SK-N-SH (cell line): ENCODE measurements at regions not wholly inside any gene's neighbourhood (a gene's known extent, or its start where the extent isn't known, plus 50 kb on each side); places are given as distances from the start of the nearest gene placed in this dataset.

Experiments
- CTCF ChIA-PET: fragments of 300-600, 350-600 bp; formaldehyde crosslinking; extraction: SDS; loops from one replicate; lab custom pipeline; 2021; lab: Yijun Ruan, JAX
- POLR2A ChIA-PET: fragments of 350-600 bp; sonication (Branson Sonifier 250); formaldehyde crosslinking; extraction: SDS; loops from one replicate; lab custom pipeline; 2020; ENCODE audit warnings: antibody characterized with exemption, inconsistent platforms; lab: Yijun Ruan, JAX
- DNase-seq: peaks from one replicate; pipeline ENCODE4 v3.0.0; 2012
- H2AFZ ChIP-seq: fragments of 200-600 bp; sonication (generic); 2 replicates; pipeline ENCODE4 v1.8.1; 2016; ENCODE audit warnings: antibody characterized with exemption, mild to moderate bottlenecking, low read depth
- H3F3A ChIP-seq: fragments of 200-600 bp; sonication (generic); replicated peaks from 2 replicates; pipeline ENCODE3; 2016; ENCODE audit warnings: antibody characterized with exemption, mild to moderate bottlenecking; ENCODE audit not compliant: insufficient read depth
- H3K27ac ChIP-seq, 2 experiments: fragments of 200-500 bp in 1 of 2; fragments of 200-600 bp in 1 of 2; sonication (Bioruptor generic) in 1 of 2; sonication (generic), shearing (Covaris generic) in 1 of 2; 2 replicates each; pipeline versions ENCODE4 v1.5.1 to v1.6.1; 2014 to 2016; ENCODE audit warnings: low read depth in 2 of 2, inconsistent platforms in 1 of 2, low read length in 1 of 2, mild to moderate bottlenecking in 1 of 2, mixed read lengths in 1 of 2
- H3K27me3 ChIP-seq: fragments of 200-600 bp; sonication (generic), shearing (Covaris generic); 2 replicates; pipeline ENCODE4 v1.6.1; 2016; ENCODE audit warnings: mixed run types; ENCODE audit not compliant: insufficient read depth
- H3K36me3 ChIP-seq, 2 experiments: fragments of 200-500 bp in 1 of 2; fragments of 200-600 bp in 1 of 2; sonication (Bioruptor generic) in 1 of 2; sonication (generic) in 1 of 2; replicated peaks in 1 of 2; 2 replicates each; pipeline versions ENCODE3 to v1.5.1; 2014 to 2016; ENCODE audit warnings: low read length in 1 of 2, mild to moderate bottlenecking in 1 of 2; ENCODE audit not compliant: insufficient read depth in 2 of 2, control insufficient read depth in 1 of 2
- H3K4me1 ChIP-seq, 2 experiments: fragments of 200-500 bp in 1 of 2; fragments of 200-600 bp in 1 of 2; sonication (Bioruptor generic) in 1 of 2; sonication (generic), shearing (Covaris generic) in 1 of 2; 2 replicates each; pipeline versions ENCODE4 v1.5.1 to v1.6.1; 2014 to 2016; ENCODE audit warnings: low read depth in 1 of 2, low read length in 1 of 2, mixed run types in 1 of 2; ENCODE audit not compliant: insufficient read depth in 2 of 2, control insufficient read depth in 1 of 2
- H3K4me2 ChIP-seq: fragments of 200-600 bp; sonication (generic), shearing (Covaris generic); 2 replicates; pipeline ENCODE4 v1.6.1; 2017; ENCODE audit warnings: mixed run types
- H3K4me3 ChIP-seq, 2 experiments: fragments of 200-500 bp in 1 of 2; fragments of 200-600 bp in 1 of 2; sonication (Bioruptor generic) in 1 of 2; sonication (generic), shearing (Covaris generic) in 1 of 2; 2 replicates each; pipeline versions ENCODE4 v1.5.1 to v1.8.1; 2014 to 2016; ENCODE audit warnings: low read depth in 2 of 2, inconsistent platforms in 1 of 2, low read length in 1 of 2, mild to moderate bottlenecking in 1 of 2, mixed read lengths in 1 of 2, moderate library complexity in 1 of 2
- H3K79me2 ChIP-seq: fragments of 200-600 bp; sonication (generic); 2 replicates; pipeline ENCODE4 v1.8.1; 2017; ENCODE audit warnings: mild to moderate bottlenecking; ENCODE audit not compliant: insufficient read depth
- H3K9ac ChIP-seq: fragments of 200-600 bp; sonication (generic); 2 replicates; pipeline ENCODE4 v1.6.1; 2017; ENCODE audit warnings: mixed run types
- H3K9me2 ChIP-seq: fragments of 200-600 bp; sonication (generic); 2 replicates; pipeline ENCODE4 v1.6.1; 2017; ENCODE audit warnings: mixed run types
- H3K9me3 ChIP-seq: fragments of 200-600 bp; sonication (generic); 2 replicates; pipeline ENCODE4 v1.6.1; 2017; ENCODE audit warnings: mixed run types, mild to moderate bottlenecking, moderate library complexity
- H4K20me1 ChIP-seq: fragments of 200-600 bp; sonication (generic); 2 replicates; pipeline ENCODE4 v1.6.1; 2017; ENCODE audit warnings: mild to moderate bottlenecking, mixed run types; ENCODE audit not compliant: insufficient read depth
- CTCF ChIP-seq: fragments of 200-600 bp; sonication (generic); IDR thresholded peaks from 2 replicates; pipeline ENCODE4 v1.6.1; 2017; ENCODE audit warnings: antibody characterized with exemption, mild to moderate bottlenecking, moderate library complexity
- ELF1 ChIP-seq: IDR thresholded peaks from 2 replicates; pipeline ENCODE4 v1.4.0; 2012
- EP300 ChIP-seq, 2 experiments: IDR thresholded peaks; 2 replicates each; pipeline versions ENCODE4 v1.4.0 to v1.6.1; 2012; ENCODE audit warnings: borderline replicate concordance in 1 of 2, low read depth in 1 of 2, low read length in 1 of 2
- EZH2phosphoT487 ChIP-seq: fragments of 200-600 bp; sonication (generic); IDR thresholded peaks from 2 replicates; pipeline ENCODE4 v1.6.1; 2017; ENCODE audit warnings: low read depth, mixed run types, mild to moderate bottlenecking, antibody characterized with exemption, moderate library complexity, borderline replicate concordance
- FOXJ3 ChIP-seq: sonication (generic); formaldehyde crosslinking; IDR thresholded peaks from 2 replicates; pipeline ENCODE4 v1.5.1; 2020; ENCODE audit warnings: mild to moderate bottlenecking, missing genetic modification reagents
- PBX3 ChIP-seq: IDR thresholded peaks from 2 replicates; pipeline ENCODE4; 2012
- RFX5 ChIP-seq: IDR thresholded peaks from 2 replicates; pipeline ENCODE4 v1.6.1; 2012; ENCODE audit warnings: mild to moderate bottlenecking, improper control_type of control experiment, low read length
- WGBS: methylation state at CpG from one replicate; pipeline ENCODE4 v1.1.6; 2017; ENCODE audit warnings: low lambda C conversion rate; 5-methylcytosine and 5-hydroxymethylcytosine counted together
- TF ChIP-seq, protein P1 (sequence below): fragments of 150-350 bp; IDR thresholded peaks from 2 replicates; pipeline ENCODE4 v1.6.1; 2016; ENCODE audit warnings: mild to moderate bottlenecking, low read depth, low read length
- TF ChIP-seq, protein P2 (sequence below): IDR thresholded peaks from 2 replicates; pipeline ENCODE4 v1.6.1; 2012; ENCODE audit warnings: mild to moderate bottlenecking, low read depth, low read length, moderate library complexity

GRCh38 chr22:48001101-48001500, 1238.7 kb downstream of the TBC1D22A start:
- no peaks in the 10 kb centered on the region for H3K27me3 ChIP-seq
- H3K4me2 ChIP-seq, result no peak overlapping the region
- no peaks in the 10 kb centered on the region for H3K9me3 ChIP-seq
- H3K79me2 ChIP-seq, result no peaks in the 10 kb centered on the region
- H3K36me3 ChIP-seq, result no peaks in the 10 kb centered on the region
- H3F3A ChIP-seq, result no peaks in the 10 kb centered on the region
- H2AFZ ChIP-seq, result no peak overlapping the region
- POLR2A ChIA-PET, result no interaction called here
- H3K4me1 ChIP-seq, result no peaks in the 10 kb centered on the region
- CTCF ChIA-PET, result no interaction called here
- no peak overlapping the region for H3K27ac ChIP-seq
- WGBS, result 12% methylated on average over 9 of the region's 11 CpGs
- no peaks in the 10 kb centered on the region for H3K9me2 ChIP-seq
- TF ChIP-seq ELF1 (no peak), RFX5 (no peak), EZH2phosphoT487 (no peak), EP300 (IDR thresholded peaks at IDR 0.05; ENCODE audit: borderline replicate concordance in 1 of 2, low read depth in 1 of 2, low read length in 1 of 2) (no peak), FOXJ3 (CRISPR knock-in tag) (no peak), PBX3 (no peak)
- TF ChIP-seq, protein P1, sequence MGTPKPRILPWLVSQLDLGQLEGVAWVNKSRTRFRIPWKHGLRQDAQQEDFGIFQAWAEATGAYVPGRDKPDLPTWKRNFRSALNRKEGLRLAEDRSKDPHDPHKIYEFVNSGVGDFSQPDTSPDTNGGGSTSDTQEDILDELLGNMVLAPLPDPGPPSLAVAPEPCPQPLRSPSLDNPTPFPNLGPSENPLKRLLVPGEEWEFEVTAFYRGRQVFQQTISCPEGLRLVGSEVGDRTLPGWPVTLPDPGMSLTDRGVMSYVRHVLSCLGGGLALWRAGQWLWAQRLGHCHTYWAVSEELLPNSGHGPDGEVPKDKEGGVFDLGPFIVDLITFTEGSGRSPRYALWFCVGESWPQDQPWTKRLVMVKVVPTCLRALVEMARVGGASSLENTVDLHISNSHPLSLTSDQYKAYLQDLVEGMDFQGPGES, result no peak
- TF ChIP-seq, protein P2, sequence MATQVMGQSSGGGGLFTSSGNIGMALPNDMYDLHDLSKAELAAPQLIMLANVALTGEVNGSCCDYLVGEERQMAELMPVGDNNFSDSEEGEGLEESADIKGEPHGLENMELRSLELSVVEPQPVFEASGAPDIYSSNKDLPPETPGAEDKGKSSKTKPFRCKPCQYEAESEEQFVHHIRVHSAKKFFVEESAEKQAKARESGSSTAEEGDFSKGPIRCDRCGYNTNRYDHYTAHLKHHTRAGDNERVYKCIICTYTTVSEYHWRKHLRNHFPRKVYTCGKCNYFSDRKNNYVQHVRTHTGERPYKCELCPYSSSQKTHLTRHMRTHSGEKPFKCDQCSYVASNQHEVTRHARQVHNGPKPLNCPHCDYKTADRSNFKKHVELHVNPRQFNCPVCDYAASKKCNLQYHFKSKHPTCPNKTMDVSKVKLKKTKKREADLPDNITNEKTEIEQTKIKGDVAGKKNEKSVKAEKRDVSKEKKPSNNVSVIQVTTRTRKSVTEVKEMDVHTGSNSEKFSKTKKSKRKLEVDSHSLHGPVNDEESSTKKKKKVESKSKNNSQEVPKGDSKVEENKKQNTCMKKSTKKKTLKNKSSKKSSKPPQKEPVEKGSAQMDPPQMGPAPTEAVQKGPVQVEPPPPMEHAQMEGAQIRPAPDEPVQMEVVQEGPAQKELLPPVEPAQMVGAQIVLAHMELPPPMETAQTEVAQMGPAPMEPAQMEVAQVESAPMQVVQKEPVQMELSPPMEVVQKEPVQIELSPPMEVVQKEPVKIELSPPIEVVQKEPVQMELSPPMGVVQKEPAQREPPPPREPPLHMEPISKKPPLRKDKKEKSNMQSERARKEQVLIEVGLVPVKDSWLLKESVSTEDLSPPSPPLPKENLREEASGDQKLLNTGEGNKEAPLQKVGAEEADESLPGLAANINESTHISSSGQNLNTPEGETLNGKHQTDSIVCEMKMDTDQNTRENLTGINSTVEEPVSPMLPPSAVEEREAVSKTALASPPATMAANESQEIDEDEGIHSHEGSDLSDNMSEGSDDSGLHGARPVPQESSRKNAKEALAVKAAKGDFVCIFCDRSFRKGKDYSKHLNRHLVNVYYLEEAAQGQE, result no peak
- no peak for DNase-seq
- H3K4me3 ChIP-seq, result no peak overlapping the region
- H4K20me1 ChIP-seq, result no peaks in the 10 kb centered on the region
- no peak overlapping the region for H3K9ac ChIP-seq

DNA sequence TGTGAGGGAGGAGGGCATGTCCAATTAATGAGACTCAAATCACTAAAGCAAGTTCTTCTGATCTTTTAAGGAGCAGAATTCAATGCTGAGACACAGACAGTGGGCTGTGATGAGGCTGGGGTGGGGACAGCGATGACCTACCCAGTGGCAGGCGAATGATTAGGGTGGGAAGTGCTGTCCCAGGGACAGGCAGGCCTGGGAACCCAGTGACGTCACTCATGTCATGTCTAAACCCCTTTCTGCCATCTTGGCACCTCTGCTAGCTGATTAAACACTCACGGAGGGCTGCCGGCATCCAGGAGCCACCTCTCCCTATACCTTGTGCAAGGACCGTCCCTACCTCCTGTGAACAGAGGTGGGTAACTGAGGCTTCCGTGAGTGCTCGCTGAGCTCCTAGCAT, 1235.2 kb downstream of the TBC1D22A start:
- no peaks in the 10 kb centered on the region; the same call in 1 of the 2 replicates for H3K27me3 ChIP-seq

More for the DNA sequence above, 1235.2 kb downstream of the TBC1D22A start:
- Histone ChIP-seq H3F3A (no peaks in the 10 kb centered on the region), H3K9ac (no peak overlapping the region), H3K79me2 (no peaks in the 10 kb centered on the region), H3K27ac (no peak overlapping the region), H3K4me1 (no peaks in the 10 kb centered on the region), H3K9me2 (no peaks in the 10 kb centered on the region), H3K36me3 (no peaks in the 10 kb centered on the region), H3K4me2 (no peak overlapping the region), H4K20me1 (no peaks in the 10 kb centered on the region), H3K9me3 (no peaks in the 10 kb centered on the region), H2AFZ (no peak overlapping the region), H3K4me3 (no peak overlapping the region)
- DNase-seq, result no peak
- POLR2A ChIA-PET, result no interaction called here
- TF ChIP-seq CTCF, result no peak
- 35% methylated on average over 8 of the region's 8 CpGs for WGBS
- CTCF ChIA-PET, result no interaction called here
